Activated T-cell treated with anti-CD3 and anti-CD28 coated beads for 1 hour (primary cell): ENCODE measurements at regions not wholly inside any gene's neighbourhood (a gene's known extent, or its start where the extent isn't known, plus 50 kb on each side); places are given as distances from the start of the nearest gene placed in this dataset.

Experiments
- DNase-seq: peaks from one replicate; pipeline ENCODE4 v3.0.0-alpha.2; 2020; ENCODE audit warnings: low read depth

DNA sequence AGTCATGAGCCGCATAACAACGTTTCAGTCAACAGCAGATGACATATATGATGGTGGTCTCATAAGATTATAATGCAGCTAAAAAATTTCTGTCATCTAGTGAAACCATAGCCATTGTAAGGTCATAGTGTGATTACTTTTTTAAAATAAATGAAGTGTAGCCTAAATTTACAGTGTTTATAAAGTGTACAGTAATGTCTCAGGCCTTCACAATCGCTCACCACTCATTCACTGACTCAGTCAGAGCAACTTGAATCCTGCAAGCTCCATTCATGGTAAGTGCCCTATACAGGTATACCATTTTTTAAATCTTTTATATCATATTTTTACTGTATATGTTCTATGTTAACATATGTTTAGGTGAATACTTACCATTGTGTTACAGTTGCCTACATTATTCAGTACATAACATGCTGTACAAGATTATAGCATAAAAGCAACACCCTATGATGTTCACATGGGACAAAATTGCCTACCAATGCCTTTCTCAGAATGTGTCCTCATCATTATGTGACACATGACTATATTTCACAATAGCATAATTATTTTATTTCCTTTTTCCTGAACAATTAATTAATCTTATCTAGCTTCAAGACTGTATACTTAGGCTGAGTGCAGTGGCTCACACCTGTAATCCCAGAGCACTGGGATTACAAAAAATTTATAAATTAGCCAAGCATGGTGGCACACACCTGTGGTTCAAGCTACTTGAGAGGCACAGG is 1115.9 kb upstream of the ZEB2 start:
- DNase-seq = no peak

GRCh38 chr2:145631561-145631960 is 1111.6 kb upstream of the ZEB2 start:
- no peak for DNase-seq

GRCh38 chr2:145626301-145626700 is 1106.4 kb upstream of the ZEB2 start:
- no peak for DNase-seq

GRCh38 chr2:145625111-145625510 is 1105.2 kb upstream of the ZEB2 start:
- no peak for DNase-seq

DNA sequence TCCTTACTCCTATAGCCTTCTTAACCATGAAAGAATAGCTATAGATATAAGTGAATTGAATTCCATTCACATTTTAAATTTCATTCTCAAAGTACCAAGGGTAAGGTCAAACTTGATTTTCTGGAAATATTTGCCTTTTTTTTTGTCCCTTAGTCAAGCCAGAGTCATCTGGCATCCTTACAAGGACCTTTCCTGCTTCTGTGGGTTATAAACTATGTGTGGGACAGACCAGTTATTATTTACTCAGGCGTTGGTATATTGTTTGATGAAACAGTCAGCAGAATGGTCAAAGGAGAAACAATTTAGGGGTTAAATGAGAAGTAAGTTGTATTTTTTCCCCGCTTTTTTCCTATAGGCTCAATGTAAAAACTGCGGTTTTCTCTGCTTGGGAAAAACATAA is 1103.2 kb upstream of the ZEB2 start:
- DNase-seq = no peak

DNA sequence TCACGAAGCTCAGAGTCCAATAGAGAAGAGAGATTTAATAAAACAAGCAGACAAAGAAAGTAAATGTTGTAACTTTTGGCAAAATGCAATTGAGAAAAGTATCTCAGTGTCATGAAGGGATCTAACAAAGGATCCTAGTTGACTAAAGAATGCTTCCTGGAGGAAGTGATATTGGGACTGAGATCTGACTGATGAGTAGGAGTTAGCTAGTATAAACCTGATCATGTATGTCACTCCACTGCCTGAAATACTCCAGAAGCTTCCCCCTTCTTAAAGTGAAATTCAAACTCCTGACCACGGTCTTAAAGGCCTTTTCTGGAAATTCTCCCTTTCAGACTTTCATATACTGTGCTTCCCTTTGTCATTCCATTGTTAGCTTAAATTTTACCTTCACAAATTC is 1102.4 kb upstream of the ZEB2 start:
- DNase-seq = no peak

GRCh38 chr2:145617906-145618305 is 1098.0 kb upstream of the ZEB2 start:
- no peak for DNase-seq

DNA sequence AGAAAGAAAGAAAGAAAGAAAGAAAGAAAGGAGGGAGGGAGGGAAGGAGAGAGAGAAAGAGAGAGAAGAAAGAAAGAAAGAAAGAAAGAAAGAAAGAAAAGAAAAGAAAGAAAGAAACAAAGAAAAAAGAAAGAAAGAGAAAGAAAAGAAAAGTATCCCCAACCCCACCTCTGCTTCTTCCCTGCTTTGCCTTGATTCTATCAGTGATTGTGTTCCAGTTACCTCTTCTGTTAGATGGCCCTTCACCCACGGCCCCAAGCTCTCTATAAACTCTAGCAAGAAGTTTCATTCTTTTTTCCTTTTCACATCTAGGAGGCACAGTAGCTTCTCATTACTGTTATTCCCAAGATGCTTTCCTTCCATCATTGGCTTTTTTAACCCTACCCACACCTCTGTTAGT is 1097.5 kb upstream of the ZEB2 start:
- no peak for DNase-seq

DNA sequence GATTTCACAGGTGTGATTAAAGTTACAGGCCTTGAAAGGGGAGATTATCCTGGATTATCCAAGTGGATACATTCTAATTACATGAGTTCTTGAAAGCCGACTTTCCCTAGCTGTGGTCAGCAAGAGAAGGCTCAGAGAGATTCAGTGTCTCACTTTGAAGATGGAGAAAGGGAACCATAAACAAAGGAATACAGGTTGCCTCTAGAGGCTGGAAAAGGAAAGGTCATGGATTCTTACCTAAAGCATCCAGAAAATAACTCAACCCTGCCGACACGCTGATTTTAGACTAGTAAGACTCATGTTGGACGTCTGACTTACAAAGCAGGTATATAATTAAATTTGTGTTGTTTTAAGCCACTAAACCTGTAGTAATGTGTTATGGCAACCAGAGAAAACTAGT is 1095.7 kb upstream of the ZEB2 start:
- DNase-seq = no peak

GRCh38 chr2:145609951-145610350 is 1090.0 kb upstream of the ZEB2 start:
- no peak for DNase-seq

GRCh38 chr2:145601361-145601925 is 1081.5 kb upstream of the ZEB2 start:
- DNase-seq = no peak

- DNase-seq = no peak
These were observed 1080.9 kb upstream of the ZEB2 start for GRCh38 chr2:145600811-145601210.

DNA sequence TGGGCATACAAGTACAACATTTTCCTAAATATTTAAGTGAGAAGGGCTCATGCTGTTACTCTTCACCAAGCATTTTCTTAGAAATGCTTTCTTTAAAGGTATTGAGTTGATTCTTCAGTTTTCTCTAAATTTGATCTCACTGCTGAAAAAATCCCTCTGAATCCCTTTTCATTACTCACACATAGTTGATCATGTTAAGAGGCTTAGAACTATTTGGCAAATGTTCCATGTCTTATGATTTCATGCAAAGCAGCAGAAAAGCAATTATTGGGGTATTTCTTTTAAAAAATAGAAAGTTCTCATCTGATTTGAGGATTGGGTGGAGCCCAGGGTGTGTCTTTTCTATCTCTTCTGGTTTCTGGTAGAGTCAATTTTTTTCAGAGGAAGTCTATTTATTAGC is 1079.8 kb upstream of the ZEB2 start:
- DNase-seq = no peak

DNA sequence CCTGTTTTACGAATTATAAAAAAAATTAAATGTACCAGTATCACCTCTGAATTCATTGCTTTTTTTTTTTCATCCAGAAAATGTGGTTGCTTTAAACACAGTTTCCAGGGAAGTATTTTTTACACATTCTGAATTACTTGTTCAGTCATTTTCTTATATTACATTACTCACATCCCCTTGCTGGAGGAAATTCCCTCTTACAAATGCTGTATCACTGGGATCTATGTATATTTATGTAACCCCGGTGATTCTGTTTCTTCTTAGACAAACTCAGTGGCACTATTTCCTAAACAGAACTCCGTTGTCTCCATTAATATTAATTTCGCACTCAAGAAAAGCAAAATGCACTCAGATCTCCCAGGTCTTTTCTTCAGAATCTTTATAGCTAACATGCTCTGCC is 1078.5 kb upstream of the ZEB2 start:
- DNase-seq = no peak

DNA sequence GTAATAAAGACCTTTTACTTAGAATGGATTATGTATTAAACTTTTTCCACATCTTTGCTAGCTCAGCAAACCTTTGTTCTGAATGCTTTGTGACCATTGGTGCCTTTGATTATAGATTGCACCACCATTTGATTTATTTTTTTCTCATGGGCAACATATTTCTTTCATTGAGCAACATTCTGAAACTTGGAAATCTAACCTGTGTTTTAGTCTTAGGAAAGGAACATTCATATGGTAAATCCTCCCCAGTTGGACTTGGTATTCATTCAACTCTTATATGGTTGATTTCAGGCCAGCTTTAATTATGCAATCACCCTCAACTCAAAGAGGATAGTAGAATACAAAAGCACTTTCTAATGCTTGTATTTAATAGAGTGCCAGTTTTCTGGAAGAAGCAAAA is 1077.9 kb upstream of the ZEB2 start:
- no peak for DNase-seq

- DNase-seq = no peak
These were observed 1077.1 kb upstream of the ZEB2 start for GRCh38 chr2:145597006-145597405.

GRCh38 chr2:145596416-145596815 is 1076.5 kb upstream of the ZEB2 start:
- no peak for DNase-seq

- DNase-seq = no peak
These were observed 1075.4 kb upstream of the ZEB2 start for GRCh38 chr2:145595296-145595695.

DNA sequence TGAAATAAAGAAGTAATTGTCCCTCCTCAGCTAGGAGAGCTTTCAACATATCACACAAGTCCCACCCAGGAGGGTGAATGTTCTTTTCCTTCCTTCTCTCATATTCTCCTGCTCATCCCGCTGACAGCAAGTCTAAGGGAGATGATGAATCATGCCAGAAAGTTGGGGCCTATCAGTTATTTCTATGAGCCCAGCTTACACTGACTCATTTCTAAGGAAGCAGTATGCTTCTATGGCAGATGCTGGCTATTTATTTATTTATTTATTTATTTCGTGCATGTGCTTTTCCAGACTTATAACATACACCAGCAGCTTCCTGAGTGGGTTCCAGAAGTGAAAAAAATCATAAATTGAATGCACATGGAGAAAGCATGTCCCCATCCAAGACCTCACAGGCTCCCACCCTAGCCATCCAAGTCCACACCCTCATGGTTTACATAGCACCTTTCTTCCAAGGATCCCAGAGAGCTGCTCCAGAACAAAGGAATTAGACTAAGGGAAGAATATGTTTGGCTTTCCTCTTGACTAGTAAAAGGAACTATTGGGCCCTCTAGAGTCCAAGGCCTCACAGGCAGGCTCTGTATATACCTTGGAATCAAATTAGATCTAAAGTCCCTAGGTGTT is 1074.2 kb upstream of the ZEB2 start:
- no peak for DNase-seq

- no peak for DNase-seq
These were observed 1073.4 kb upstream of the ZEB2 start for GRCh38 chr2:145593280-145593679.

- no peak for DNase-seq
These were observed 1072.4 kb upstream of the ZEB2 start for GRCh38 chr2:145592361-145592760.

DNA sequence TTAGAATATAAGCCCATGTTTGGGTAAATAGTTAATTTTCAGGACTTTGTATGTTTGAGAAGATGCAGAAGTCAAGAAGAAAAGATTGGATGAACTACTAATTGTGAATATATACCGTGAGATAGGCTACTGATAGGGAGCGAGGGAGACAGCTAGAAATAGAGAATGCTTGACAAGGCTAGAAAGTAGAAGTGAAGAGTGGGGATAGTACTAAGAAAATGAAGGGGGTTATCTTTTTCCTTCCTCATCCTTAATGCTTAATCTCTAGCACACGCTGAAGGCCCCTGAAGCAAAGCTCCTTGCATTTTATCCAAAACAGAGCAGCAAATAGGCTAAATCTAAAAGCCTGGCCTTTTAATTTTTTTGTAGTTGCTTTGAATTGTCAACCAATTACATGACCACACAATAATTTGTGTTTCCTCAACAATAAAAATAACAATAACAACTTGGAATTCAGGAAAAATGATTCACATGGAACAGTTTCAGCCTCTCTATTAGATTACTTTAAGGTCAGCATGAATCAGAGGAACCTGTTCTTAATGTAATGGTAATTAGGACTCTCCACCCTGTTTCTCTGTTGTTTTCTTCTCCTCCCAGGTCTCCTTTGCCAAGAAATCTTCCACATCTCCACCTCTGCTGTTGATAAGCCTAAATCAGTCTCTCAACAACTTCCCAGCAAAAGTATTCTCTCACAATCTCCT is 1071.3 kb upstream of the ZEB2 start:
- DNase-seq = no peak

GRCh38 chr2:145587922-145588321 is 1068.0 kb upstream of the ZEB2 start:
- no peak for DNase-seq
